AG10803 (cell line): ENCODE measurements at regions not wholly inside any gene's neighbourhood (a gene's known extent, or its start where the extent isn't known, plus 50 kb on each side); places are given as distances from the start of the nearest gene placed in this dataset.

Experiments
- DNase-seq: peaks from one replicate; pipeline ENCODE4 v3.0.0; 2010; ENCODE audit warnings: low read depth
- H3K4me3 ChIP-seq: 2 replicates; pipeline ENCODE4 v1.5.1; 2011; ENCODE audit warnings: mild to moderate bottlenecking, low read length, control low read depth
- CTCF ChIP-seq: conservative IDR thresholded peaks from 2 replicates; pipeline ENCODE4 v1.5.1; 2011; ENCODE audit warnings: mild to moderate bottlenecking, low read length, control low read depth, inconsistent platforms

- TF ChIP-seq CTCF, result no peak
- DNase-seq, result no peak
- H3K4me3 ChIP-seq, result no peak overlapping the region
These were observed 141.9 kb downstream of the MPP7 start for GRCh38 chr10:28160866-28161405.

GRCh38 chr10:28157379-28157778, 145.5 kb downstream of the MPP7 start:
- DNase-seq, result no peak
- no peak for TF ChIP-seq CTCF

GRCh38 chr10:28155726-28156125, 147.1 kb downstream of the MPP7 start:
- no peak overlapping the region for H3K4me3 ChIP-seq
- TF ChIP-seq CTCF, result no peak
- no peak for DNase-seq

More at GRCh38 chr10:28157379-28157778, 145.5 kb downstream of the MPP7 start:
- no peak overlapping the region for H3K4me3 ChIP-seq

GRCh38 chr10:28151636-28152035, 151.2 kb downstream of the MPP7 start:
- DNase-seq, result no peak
- no peak for TF ChIP-seq CTCF
- H3K4me3 ChIP-seq, result no peak overlapping the region

- TF ChIP-seq CTCF, result no peak
- no peak for DNase-seq
- H3K4me3 ChIP-seq, result no peak overlapping the region
These were observed 150.9 kb upstream of the ODAD2 start for GRCh38 chr10:28149746-28150145.

- no peak overlapping the region for H3K4me3 ChIP-seq
- DNase-seq, result no peak
- TF ChIP-seq CTCF, result no peak
These were observed 148.8 kb upstream of the ODAD2 start for GRCh38 chr10:28147706-28148105.

- no peak for TF ChIP-seq CTCF
- peak; percentile 46 for DNase-seq
- H3K4me3 ChIP-seq, result no peak overlapping the region
These were observed 140.3 kb upstream of the ODAD2 start for GRCh38 chr10:28139138-28139537.
